ENCODE measurements at regions not wholly inside any gene's neighbourhood (a gene's known extent, or its start where the extent isn't known, plus 50 kb on each side); places are given as distances from the start of the nearest gene placed in this dataset.

DNA sequence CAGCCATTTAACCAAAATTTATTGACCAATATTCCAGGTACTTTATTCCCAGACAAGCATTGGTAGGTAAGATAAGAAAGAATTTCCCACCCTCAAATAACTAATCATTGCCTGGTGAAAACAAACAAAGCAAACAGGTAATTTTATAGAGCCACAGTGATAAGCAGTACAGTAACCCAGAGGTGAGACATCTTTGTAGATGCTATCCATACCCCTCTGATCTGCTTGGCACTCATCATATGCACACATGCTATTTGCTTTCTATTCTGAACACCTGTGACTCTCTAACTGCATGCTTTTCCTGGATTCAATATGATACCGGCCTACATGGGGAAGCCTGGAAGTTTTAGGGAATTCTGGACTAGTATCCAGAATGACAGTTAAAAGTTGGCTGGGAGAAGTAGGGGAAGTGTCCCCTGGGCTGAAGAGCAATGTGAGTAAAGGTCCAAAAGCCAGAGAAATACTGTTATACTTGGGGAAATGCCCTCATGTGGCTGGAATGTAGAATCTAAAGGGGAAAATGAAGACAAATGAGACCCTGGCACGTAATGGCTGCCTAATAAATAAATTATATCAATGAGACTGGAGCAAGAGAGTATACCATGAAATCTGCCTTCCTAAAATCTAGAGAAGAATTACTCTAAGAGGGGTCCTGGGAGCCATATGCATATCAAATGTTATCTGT, 243.8 kb upstream of the ADAMTSL1 start:
- DNase-seq (ENCODE audit: low read depth in 2 of 2), result no peak

GRCh38 chr9:18233311-18233710, 240.6 kb upstream of the ADAMTSL1 start:
- no peak for DNase-seq (ENCODE audit: low read depth in 2 of 2)

DNA sequence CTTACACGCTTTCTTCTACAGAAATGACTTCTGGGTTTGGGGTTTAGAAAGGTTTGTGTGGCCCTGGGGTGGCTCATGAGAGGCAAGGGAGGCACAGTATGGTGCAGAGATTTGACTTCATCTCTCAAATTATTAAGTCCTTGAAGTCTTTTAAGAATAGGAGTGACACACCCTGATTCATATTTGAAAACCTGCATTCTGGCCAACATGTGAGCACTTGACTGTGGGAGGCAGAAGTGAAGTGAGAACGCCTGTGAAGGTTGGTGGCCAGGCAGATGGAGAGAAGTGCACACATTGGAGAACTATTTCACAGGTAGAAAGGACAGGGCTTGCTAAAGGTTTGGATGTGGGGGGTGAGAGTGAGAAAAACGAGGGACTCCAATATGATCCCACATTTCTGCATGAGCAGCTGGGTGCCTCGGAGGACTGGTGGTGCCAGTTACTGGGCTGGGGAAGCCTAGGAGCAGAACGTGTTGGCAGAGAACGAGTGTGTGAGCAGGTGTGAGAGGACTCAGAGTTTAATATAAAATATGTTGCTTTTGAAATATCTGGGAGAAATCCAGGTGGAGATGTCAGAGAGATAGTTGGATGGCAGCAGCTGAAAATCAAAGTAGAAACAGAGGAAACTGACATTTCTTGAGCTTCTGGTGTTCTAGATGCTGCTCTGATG, 240.0 kb upstream of the ADAMTSL1 start:
- no peak for DNase-seq (ENCODE audit: low read depth in 2 of 2)

GRCh38 chr9:18235181-18235908, 238.6 kb upstream of the ADAMTSL1 start:
- DNase-seq (ENCODE audit: low read depth in 2 of 2), result no peak

DNA sequence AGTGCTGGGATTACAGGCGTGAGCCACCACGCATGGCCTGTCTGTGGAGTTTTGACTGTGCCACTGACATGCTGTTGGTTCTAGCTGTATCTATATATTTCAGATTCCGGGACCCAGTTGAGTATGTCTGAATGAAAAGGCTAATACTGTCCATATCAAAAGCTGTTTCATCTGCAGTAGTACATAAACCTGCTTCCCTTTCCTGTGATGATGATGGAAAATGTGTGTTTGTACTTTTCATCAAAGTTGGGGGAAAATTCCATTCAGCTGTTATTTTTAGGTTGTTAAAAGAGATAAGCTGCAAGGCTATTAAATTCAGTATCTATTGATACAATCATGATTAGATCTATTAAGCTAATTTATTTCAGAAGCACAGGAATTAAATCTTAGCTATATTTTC, 237.6 kb upstream of the ADAMTSL1 start:
- no peak for DNase-seq (ENCODE audit: low read depth in 2 of 2)

DNA sequence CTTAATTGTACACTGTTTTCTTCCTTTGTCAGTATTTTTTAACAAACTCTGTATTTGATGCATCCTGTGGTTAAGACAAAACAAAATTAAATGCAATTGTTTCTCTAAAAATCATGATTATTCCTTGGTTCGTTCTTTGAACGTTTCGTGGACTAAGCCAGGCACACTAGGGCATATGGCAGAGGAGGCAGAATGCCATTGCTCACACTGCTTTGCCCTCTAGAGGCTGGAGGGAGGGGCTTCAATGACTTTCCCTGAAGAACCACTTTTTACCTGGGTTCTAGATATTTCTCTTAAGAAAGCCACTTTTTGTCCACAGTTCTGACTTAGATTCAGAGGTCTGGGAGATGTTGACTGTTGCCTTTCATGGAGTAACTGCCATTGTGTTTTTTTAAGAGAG, 236.2 kb upstream of the ADAMTSL1 start:
- no peak for DNase-seq (ENCODE audit: low read depth in 2 of 2)

- no peak for DNase-seq (ENCODE audit: low read depth in 2 of 2)
Observed at GRCh38 chr9:18238254-18238653, 235.7 kb upstream of the ADAMTSL1 start.

DNA sequence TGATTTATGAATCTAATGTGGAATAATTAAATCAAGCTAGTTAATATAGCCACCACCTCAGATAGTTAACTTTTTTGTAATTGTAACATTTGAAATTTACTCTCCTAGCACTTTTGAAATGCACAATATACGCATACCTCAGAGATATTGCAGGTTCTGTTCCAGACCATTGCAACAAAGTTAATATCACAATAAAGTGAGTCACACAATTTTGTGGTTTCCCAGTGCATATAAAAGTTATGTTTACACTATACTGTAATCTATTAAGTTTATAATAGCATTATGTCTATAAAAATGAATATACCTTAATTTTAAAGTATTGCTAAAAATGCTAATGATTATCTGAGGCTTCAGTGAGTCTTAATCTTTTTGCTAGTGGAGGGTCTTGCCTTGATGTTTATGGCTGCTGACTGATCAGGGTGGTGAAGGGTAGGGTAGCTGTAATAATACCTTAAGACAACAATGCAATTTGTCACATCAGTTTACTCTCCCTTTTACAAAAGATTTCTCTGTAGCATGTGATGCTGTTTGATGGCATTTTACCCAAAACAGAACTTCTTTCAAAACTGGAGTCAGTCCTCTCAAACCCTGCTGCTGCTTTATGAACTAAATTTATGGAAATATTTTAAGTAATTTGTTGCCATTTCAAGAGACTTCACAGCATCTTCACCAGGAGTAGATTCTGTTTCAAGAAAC, 235.1 kb upstream of the ADAMTSL1 start:
- no peak for DNase-seq (ENCODE audit: low read depth in 2 of 2)

- no peak for DNase-seq (ENCODE audit: low read depth in 2 of 2)
Observed at GRCh38 chr9:18240213-18240612, 233.7 kb upstream of the ADAMTSL1 start.

- no peak for DNase-seq (ENCODE audit: low read depth in 2 of 2)
Observed at GRCh38 chr9:18245911-18246310, 228.0 kb upstream of the ADAMTSL1 start.

DNA sequence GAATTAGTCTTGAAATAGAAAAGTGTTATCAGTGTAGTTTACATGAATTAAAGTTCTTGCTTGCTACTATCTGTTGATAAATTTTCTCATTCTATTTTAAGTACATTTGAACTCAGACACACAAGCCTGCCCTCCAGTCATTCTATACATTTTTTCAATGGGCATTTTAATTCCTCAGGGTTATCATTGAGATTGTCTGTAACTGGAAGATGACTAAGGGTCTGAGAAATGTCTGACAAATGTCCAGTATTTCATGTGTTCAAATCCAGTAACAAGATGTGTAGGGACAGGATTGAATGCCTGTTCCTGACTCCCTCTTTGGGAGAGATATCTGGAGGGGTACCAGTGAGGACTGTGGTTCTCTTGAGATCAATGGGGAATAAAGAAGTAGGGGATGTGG, 223.9 kb upstream of the ADAMTSL1 start:
- DNase-seq (ENCODE audit: low read depth in 2 of 2), result no peak

DNA sequence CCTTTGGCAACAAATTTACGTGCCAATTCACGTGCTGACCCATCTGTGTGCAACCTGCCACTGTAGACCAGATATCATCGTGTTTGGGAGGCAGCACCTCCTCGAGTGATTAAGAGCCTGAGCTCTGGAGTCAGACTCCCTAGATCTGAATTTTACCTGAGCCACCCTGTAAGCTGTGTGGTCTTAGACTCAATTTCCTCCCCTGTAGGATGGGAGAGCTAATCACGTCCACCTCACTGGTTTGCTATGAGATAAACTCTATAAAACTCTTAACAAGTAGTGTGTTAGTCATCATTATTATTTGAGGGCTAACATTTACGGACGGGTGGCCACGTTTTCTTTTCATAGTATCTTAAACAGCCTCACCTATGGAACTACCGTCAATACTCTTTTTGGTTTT, 220.0 kb upstream of the ADAMTSL1 start:
- no peak for DNase-seq (ENCODE audit: low read depth in 2 of 2)

GRCh38 chr9:18255158-18255629, 218.8 kb upstream of the ADAMTSL1 start:
- peak; percentile 22 to 59 for DNase-seq (ENCODE audit: low read depth in 2 of 2)

DNA sequence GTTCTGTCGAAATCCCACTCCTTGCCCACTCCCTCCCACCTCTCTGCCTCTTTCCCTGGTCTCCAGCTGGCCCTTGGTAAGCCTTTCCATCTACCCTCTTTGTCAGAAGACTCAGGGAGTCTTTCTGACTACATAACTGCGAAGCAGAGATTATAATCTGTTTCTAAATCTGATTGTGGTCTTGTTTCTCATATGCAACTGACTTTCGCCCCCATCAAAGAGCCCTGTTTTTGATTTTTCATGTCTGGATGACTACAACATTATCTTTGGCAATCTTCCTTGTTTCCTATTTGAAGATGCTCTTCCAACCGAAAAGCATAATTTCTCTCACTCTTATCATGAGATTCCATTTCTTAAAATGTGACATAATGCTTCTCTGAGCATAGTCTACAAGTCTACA, 218.2 kb upstream of the ADAMTSL1 start:
- no peak for DNase-seq (ENCODE audit: low read depth in 2 of 2)

DNA sequence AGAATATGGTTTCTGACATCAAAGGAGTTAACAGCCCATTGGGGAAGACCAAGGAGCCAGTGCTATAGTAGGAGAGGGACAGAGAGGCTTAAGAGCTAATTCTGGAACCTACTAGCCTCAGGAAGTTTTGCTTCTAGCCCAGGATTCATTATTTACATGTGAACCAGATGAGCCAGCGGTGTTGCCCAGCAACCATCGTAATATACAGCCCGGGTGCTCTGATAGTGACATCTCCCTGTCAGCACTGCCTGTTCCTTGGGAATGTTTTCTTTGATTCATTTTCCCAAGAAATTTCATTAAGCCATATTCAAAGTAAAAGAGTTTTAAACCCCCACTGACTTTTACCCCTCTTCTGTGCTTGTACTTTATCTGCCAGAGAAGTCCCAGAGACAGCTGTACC, 217.4 kb upstream of the ADAMTSL1 start:
- no peak for DNase-seq (ENCODE audit: low read depth in 2 of 2)

DNA sequence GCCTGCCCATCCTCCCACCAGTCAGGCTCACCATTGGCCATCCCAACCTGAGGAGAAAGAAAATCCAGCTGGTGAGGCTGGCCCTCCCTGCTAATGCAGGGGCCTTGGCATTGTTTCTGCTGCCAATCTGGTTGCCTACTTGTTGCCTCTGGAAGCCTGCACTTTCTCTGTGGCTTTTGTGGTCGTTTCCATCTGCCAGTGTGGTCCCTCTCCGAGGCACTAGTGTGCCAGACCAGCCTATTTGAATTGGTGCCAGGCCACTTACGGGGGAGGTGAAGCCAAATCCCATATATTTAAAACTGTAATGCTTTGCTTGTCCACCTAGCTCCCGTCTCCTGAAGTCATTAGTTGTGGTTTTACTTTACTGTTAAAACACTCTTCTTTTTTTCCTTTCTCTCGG, 213.4 kb upstream of the ADAMTSL1 start:
- no peak for DNase-seq (ENCODE audit: low read depth in 2 of 2)

GRCh38 chr9:18261181-18261580, 212.8 kb upstream of the ADAMTSL1 start:
- no peak for DNase-seq (ENCODE audit: low read depth in 2 of 2)

DNA sequence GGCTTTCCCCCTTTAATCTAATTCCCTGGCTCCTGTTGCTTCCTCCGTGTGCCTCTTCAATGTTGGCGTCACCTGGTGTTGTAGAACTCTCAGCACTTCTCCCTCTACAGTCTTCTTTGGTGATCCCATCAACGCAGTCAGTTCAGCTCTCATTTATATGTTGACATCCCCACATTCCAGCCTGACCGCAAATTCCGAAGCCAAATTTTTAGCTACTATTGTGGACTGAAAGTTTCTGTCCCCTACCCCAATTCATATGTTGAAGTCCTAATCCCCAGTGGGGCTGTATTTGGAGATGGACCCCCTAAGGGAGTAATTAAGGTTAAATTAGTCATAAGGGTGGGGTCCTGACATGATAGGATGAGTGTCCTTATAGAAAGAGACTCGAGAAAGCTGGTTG, 210.6 kb upstream of the ADAMTSL1 start:
- no peak for DNase-seq (ENCODE audit: low read depth in 2 of 2)

GRCh38 chr9:18268381-18268780, 205.6 kb upstream of the ADAMTSL1 start:
- DNase-seq (ENCODE audit: low read depth in 2 of 2), result no peak

GRCh38 chr9:18269561-18269960, 204.4 kb upstream of the ADAMTSL1 start:
- no peak for DNase-seq (ENCODE audit: low read depth in 2 of 2)

- no peak for DNase-seq (ENCODE audit: low read depth in 2 of 2)
Observed at GRCh38 chr9:18274693-18275092, 199.3 kb upstream of the ADAMTSL1 start.

- no peak for DNase-seq (ENCODE audit: low read depth in 2 of 2)
Observed at GRCh38 chr9:18275313-18275990, 198.5 kb upstream of the ADAMTSL1 start.
